GM12872 (cell line): ENCODE measurements at regions not wholly inside any gene's neighbourhood (a gene's known extent, or its start where the extent isn't known, plus 50 kb on each side); places are given as distances from the start of the nearest gene placed in this dataset.

Source experiments
- TF ChIP-seq, protein P1 (sequence below): IDR thresholded peaks from 3 replicates; pipeline ENCODE4 v1.5.1; 2011; ENCODE audit warnings: low read depth, mild to moderate bottlenecking, low read length, moderate library complexity; ENCODE audit not compliant: insufficient read depth

DNA sequence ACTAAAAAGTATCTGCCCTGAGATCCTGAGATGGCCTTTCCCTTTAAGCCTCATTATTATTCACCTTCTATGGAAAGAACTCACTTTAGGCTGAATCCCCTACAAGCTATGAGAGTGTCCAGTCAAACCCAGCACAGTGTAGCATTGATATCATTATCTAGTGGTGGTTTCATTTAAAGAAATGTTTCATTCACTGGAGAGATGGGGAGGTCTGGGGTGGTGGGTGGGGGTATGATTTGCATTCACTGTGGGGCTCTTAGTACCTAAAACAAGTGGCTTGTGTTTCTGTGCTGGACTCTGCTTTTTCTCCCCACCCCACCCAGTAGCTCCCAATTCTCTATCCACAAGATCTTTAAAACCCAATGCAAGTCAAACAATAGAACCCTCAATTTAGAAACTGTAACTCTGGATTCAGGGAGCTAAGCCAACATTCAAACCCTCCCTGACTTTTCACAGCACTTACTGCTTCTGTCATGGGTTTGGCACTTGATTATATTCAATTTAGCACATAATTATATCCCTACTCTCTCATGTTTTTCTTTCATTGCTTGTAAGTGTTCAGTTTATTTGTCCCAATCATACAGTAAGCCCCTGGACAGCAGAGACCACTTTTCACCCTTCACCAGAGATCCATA lies 310.5 kb upstream of the THBS1 start:
- TF ChIP-seq, protein P1, sequence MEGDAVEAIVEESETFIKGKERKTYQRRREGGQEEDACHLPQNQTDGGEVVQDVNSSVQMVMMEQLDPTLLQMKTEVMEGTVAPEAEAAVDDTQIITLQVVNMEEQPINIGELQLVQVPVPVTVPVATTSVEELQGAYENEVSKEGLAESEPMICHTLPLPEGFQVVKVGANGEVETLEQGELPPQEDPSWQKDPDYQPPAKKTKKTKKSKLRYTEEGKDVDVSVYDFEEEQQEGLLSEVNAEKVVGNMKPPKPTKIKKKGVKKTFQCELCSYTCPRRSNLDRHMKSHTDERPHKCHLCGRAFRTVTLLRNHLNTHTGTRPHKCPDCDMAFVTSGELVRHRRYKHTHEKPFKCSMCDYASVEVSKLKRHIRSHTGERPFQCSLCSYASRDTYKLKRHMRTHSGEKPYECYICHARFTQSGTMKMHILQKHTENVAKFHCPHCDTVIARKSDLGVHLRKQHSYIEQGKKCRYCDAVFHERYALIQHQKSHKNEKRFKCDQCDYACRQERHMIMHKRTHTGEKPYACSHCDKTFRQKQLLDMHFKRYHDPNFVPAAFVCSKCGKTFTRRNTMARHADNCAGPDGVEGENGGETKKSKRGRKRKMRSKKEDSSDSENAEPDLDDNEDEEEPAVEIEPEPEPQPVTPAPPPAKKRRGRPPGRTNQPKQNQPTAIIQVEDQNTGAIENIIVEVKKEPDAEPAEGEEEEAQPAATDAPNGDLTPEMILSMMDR: no peak

- TF ChIP-seq, protein P1: no peak
These were observed 309.9 kb upstream of the THBS1 start for GRCh38 chr15:39270934-39271333.

- TF ChIP-seq, protein P1: no peak
These were observed 308.0 kb upstream of the THBS1 start for GRCh38 chr15:39272901-39273300.

- TF ChIP-seq, protein P1: no peak
These were observed 307.0 kb upstream of the THBS1 start for GRCh38 chr15:39273717-39274411.

DNA sequence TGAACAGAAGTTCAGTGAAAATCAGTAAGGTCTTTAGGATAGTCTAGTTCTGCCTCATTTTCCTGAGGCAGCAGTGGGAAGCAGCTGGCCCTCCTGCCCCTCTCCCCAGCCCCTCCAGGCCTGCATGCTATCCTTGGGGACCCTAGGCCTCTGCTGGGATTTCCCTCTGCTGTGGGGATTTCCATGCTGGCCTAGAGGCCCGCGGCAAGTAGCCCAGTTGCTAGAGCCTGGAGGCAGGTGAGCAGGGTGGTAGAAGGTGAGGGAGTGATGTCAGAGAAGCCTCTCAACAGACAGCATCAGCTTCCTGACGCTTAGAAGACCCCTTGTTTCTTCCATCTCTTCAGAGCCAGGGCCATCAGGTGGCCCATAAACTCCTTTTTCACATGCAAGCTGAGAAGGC lies 305.8 kb upstream of the THBS1 start:
- TF ChIP-seq, protein P1: no peak

GRCh38 chr15:39279311-39279710 lies 301.6 kb upstream of the THBS1 start:
- TF ChIP-seq, protein P1: no peak

GRCh38 chr15:39281094-39281493 lies 299.8 kb upstream of the THBS1 start:
- TF ChIP-seq, protein P1: no peak
